Naive B cell (primary cell): ENCODE measurements at regions not wholly inside any gene's neighbourhood (a gene's known extent, or its start where the extent isn't known, plus 50 kb on each side); places are given as distances from the start of the nearest gene placed in this dataset.

ENCODE experiments used
- ATAC-seq, 2 donors: fragments of 150-1000 bp; cut with Tn5 transposase; 2 replicates each; pipeline ENCODE4 v1.10.0; 2021; ENCODE audit warnings: low read depth in 2 of 2, mild to moderate bottlenecking in 2 of 2, moderate library complexity in 2 of 2
- DNase-seq: peaks from one replicate; pipeline ENCODE4 v3.0.0; 2022
- H3K27ac Mint-ChIP-seq, 6 donors: one replicate each; pipeline ENCODE4 v1.8.0; 2020 to 2022; ENCODE audit warnings: mild to moderate bottlenecking in 6 of 6, mixed read lengths in 6 of 6, moderate library complexity in 5 of 6, inconsistent platforms in 2 of 6
- H3K27me3 Mint-ChIP-seq, 3 donors: one replicate each; pipeline ENCODE4 v1.8.0; 2021 to 2022; ENCODE audit warnings: mixed read lengths in 3 of 3, mild to moderate bottlenecking in 1 of 3
- H3K36me3 Mint-ChIP-seq, 2 donors: one replicate each; pipeline ENCODE4 v1.8.0; 2020 to 2022; ENCODE audit warnings: mixed read lengths in 2 of 2, inconsistent platforms in 1 of 2, mild to moderate bottlenecking in 1 of 2
- H3K4me1 Mint-ChIP-seq, 3 donors: one replicate each; pipeline ENCODE4 v1.8.0; 2020 to 2022; ENCODE audit warnings: mixed read lengths in 3 of 3, inconsistent platforms in 1 of 3, mild to moderate bottlenecking in 1 of 3, moderate library complexity in 1 of 3
- H3K4me3 Mint-ChIP-seq, 8 donors: one replicate each; pipeline ENCODE4 v1.8.0; 2020 to 2022; ENCODE audit warnings: mild to moderate bottlenecking in 8 of 8, mixed read lengths in 8 of 8, moderate library complexity in 8 of 8, inconsistent platforms in 2 of 8
- H3K9me3 Mint-ChIP-seq, 7 donors: one replicate each; pipeline ENCODE4 v1.8.0; 2020 to 2022; ENCODE audit warnings: mixed read lengths in 7 of 7, mild to moderate bottlenecking in 5 of 7, inconsistent platforms in 2 of 7, moderate library complexity in 1 of 7

DNA sequence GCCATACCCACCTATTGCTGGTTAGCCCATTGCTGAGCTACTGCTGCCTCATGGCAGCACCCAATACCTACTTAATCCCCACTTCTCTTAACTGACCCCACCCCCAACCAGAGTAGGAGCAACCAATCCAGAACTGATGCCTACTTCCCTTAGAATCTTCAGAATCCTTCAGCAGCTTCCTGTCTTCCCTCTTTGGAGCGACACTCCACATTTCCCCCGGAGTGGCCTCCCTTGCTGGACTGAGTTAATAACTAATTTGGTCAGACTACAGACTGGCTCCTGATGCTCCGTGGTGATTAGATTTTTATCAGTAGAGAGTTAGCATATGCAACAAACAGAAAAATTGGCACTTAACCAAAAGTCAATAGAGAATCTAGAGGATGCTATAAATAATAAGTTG is 51.2 kb upstream of the UBR2 start:
- no peak overlapping the region for H3K27ac Mint-ChIP-seq
- no peaks in the 10 kb centered on the region for H3K9me3 Mint-ChIP-seq
- H3K4me3 Mint-ChIP-seq: no peak overlapping the region
- no peak for DNase-seq
- ATAC-seq: no peak
- H3K4me1 Mint-ChIP-seq: peaks cover 0 to 7% (median 3%) of the 10 kb centered on the region in 3 donors
- H3K36me3 Mint-ChIP-seq: no peaks in the 10 kb centered on the region
- H3K27me3 Mint-ChIP-seq: peaks cover 0 to 6% (median 0%) of the 10 kb centered on the region in 3 donors

GRCh38 chr6:42511803-42512422 is 51.9 kb upstream of the UBR2 start:
- no peaks in the 10 kb centered on the region for H3K9me3 Mint-ChIP-seq
- H3K36me3 Mint-ChIP-seq: no peaks in the 10 kb centered on the region
- ATAC-seq: no peak
- peaks cover 0 to 10% (median 0%) of the 10 kb centered on the region in 3 donors for H3K27me3 Mint-ChIP-seq
- H3K27ac Mint-ChIP-seq: no peak overlapping the region
- no peak for DNase-seq
- H3K4me1 Mint-ChIP-seq: peaks cover 5 to 14% (median 7%) of the 10 kb centered on the region in 3 donors
- H3K4me3 Mint-ChIP-seq: no peak overlapping the region

DNA sequence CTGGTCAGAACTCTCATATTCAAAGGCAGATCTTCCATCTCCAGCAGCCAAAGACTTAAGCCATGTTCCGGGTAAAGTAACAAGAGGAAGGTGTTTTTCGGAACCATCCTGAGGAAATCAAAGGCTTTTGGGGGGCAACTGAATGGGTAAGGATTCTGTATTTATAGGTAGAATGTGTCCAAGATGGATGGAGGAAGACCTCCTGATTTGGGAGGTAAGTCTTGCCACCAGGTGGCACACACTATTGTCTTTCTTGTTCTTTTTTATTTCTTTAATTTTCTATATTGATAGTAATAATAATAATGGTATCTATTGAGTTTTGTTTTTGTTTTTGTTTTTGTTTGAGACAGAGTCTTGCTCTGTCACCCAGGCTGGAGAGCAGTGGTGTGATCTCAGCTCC is 53.0 kb upstream of the UBR2 start:
- no peaks in the 10 kb centered on the region for H3K36me3 Mint-ChIP-seq
- ATAC-seq (no peak), DNase-seq (no peak)
- peaks cover 6 to 15% (median 7%) of the 10 kb centered on the region in 3 donors for H3K4me1 Mint-ChIP-seq
- peaks cover 0 to 10% (median 0%) of the 10 kb centered on the region in 3 donors for H3K27me3 Mint-ChIP-seq
- H3K4me3 Mint-ChIP-seq: no peak overlapping the region
- H3K27ac Mint-ChIP-seq: no peak overlapping the region
- H3K9me3 Mint-ChIP-seq: no peaks in the 10 kb centered on the region

- no peak for DNase-seq
- Mint-ChIP-seq H3K9me3 (no peaks in the 10 kb centered on the region), H3K36me3 (no peaks in the 10 kb centered on the region), H3K4me1 (peaks cover 6 to 15% (median 6%) of the 10 kb centered on the region in 3 donors), H3K27me3 (peaks cover 0 to 10% (median 0%) of the 10 kb centered on the region in 3 donors), H3K27ac (no peak overlapping the region), H3K4me3 (no peak overlapping the region)
- no peak for ATAC-seq
Measured at GRCh38 chr6:42509765-42510164, 54.1 kb upstream of the UBR2 start.

DNA sequence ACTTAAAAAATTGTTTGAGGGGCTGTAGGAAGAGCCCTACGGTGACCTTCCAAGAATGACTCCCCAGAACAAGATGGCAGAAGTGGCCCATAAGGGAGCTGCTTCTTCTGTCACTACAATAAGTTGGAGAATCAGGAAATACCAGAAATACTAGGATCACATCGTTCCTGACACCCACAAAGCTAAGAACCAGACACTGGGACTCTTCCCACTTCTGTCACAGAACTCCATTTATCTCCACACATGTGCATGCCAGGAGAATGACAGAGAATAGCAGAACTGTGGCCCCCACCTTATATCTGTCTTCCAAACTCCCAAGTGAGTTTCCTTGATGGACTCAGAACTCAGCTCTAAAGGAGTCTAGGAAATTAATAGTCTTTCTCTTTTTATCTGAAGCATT is 54.6 kb upstream of the UBR2 start:
- Mint-ChIP-seq H3K36me3 (no peaks in the 10 kb centered on the region), H3K9me3 (no peaks in the 10 kb centered on the region), H3K4me1 (peaks cover 4 to 15% (median 6%) of the 10 kb centered on the region in 3 donors), H3K27ac (no peak overlapping the region), H3K27me3 (peaks cover 0 to 10% (median 0%) of the 10 kb centered on the region in 3 donors), H3K4me3 (no peak overlapping the region)
- DNase-seq (no peak), ATAC-seq (no peak)

- DNase-seq (no peak), ATAC-seq (no peak)
- Mint-ChIP-seq H3K27me3 (peaks cover 5 to 14% (median 6%) of the 10 kb centered on the region in 3 donors), H3K4me1 (peaks cover 4 to 15% (median 6%) of the 10 kb centered on the region in 3 donors), H3K4me3 (no peak overlapping the region), H3K27ac (no peak overlapping the region), H3K9me3 (no peaks in the 10 kb centered on the region), H3K36me3 (peaks cover 0 to 3% of the 10 kb centered on the region in 2 donors)
Measured at GRCh38 chr6:42507901-42508300, 55.9 kb upstream of the UBR2 start.

DNA sequence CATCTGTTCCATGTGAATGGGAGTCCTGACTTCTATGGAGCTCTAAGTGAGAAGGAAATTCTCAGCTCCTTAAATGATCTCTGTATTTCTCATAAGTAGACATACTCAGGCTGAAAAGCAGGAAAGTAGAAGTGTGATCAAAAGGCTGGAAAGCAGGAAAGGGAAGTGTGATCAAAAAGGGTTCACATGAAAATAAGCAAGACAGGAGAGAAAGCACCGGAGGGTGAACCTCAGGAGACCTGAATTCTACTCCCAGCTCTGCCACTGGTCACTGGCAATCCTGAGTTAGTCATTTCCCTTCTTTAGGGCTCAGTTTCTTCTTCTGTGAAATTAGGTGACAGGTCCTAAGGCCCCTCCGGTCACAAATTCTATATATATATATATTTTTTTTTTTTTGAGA is 55.5 kb upstream of the TRERF1 start:
- Mint-ChIP-seq H3K9me3 (peaks cover 0 to under 1% (median 0%) of the 10 kb centered on the region in 7 donors), H3K27me3 (peaks cover 5 to 13% (median 10%) of the 10 kb centered on the region in 3 donors), H3K4me1 (peaks cover 4 to 15% (median 6%) of the 10 kb centered on the region in 3 donors), H3K4me3 (no peak overlapping the region), H3K27ac (no peak overlapping the region), H3K36me3 (peaks cover 0 to 8% of the 10 kb centered on the region in 2 donors)
- DNase-seq (no peak), ATAC-seq (no peak)

GRCh38 chr6:42506070-42506469 is 54.3 kb upstream of the TRERF1 start:
- DNase-seq (no peak), ATAC-seq (no peak)
- Mint-ChIP-seq H3K36me3 (peaks cover 0 to 15% of the 10 kb centered on the region in 2 donors), H3K27ac (no peak overlapping the region), H3K9me3 (peaks cover 0 to 4% (median 0%) of the 10 kb centered on the region in 7 donors), H3K4me3 (peak overlapping the region in 1 of 8 donors; percentile 18), H3K4me1 (peaks cover 4 to 15% (median 6%) of the 10 kb centered on the region in 3 donors), H3K27me3 (peaks cover 12 to 24% (median 15%) of the 10 kb centered on the region in 3 donors)

DNA sequence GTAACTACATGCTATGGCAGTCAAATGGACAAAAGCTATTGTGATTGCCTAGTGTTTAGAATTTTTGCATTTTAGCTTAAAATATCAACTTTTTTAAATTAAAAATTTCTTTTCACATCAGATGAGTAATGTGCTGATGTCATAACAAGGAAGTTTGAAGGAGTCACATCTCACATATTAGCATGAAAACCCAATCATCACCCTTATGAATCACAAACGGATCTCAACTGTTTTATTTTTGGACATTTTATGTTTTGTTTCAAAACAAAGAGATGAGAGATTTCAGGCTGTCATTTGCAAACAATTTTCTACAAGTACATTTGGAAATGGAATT is 53.6 kb upstream of the TRERF1 start:
- peaks cover 0 to 15% of the 10 kb centered on the region in 2 donors for H3K36me3 Mint-ChIP-seq
- peaks cover 4 to 15% (median 6%) of the 10 kb centered on the region in 3 donors for H3K4me1 Mint-ChIP-seq
- no peak overlapping the region for H3K4me3 Mint-ChIP-seq
- H3K9me3 Mint-ChIP-seq: peaks cover 0 to 4% (median 0%) of the 10 kb centered on the region in 7 donors
- no peak overlapping the region for H3K27ac Mint-ChIP-seq
- DNase-seq (no peak), ATAC-seq (no peak)
- peaks cover 15 to 30% (median 17%) of the 10 kb centered on the region in 3 donors for H3K27me3 Mint-ChIP-seq

DNA sequence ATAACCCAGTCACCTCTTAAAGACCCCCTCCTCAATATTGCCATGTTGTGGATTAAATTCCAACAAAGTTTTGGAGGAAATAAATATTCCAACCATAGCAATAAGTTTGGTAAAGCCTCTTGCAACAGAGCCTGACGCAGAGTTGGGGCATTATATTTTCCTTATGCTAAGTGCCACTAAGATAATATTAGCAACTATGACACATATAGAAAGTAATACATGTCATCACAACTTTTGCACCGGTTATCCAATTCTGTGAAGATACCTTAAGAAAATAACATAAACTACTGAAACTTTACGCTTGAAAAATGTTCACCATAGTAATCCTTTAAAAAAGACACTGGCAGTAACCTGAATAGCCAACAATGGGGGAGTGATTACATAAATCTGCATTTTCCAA is 52.2 kb upstream of the TRERF1 start:
- H3K27ac Mint-ChIP-seq: no peak overlapping the region
- DNase-seq: no peak
- ATAC-seq: no peak
- H3K9me3 Mint-ChIP-seq: peaks cover 0 to 4% (median 0%) of the 10 kb centered on the region in 7 donors
- peaks cover 0 to 15% of the 10 kb centered on the region in 2 donors for H3K36me3 Mint-ChIP-seq
- H3K27me3 Mint-ChIP-seq: peaks cover 15 to 30% (median 17%) of the 10 kb centered on the region in 3 donors
- H3K4me3 Mint-ChIP-seq: no peak overlapping the region
- peaks cover 4 to 15% (median 6%) of the 10 kb centered on the region in 3 donors for H3K4me1 Mint-ChIP-seq

- peaks cover 0 to 6% (median 2%) of the 10 kb centered on the region in 7 donors for H3K9me3 Mint-ChIP-seq
- peaks cover 15 to 33% (median 17%) of the 10 kb centered on the region in 3 donors for H3K27me3 Mint-ChIP-seq
- no peak overlapping the region for H3K27ac Mint-ChIP-seq
- peaks cover 0 to 15% of the 10 kb centered on the region in 2 donors for H3K36me3 Mint-ChIP-seq
- ATAC-seq (no peak), DNase-seq (no peak)
- H3K4me1 Mint-ChIP-seq: peaks cover 4 to 12% (median 6%) of the 10 kb centered on the region in 3 donors
- no peak overlapping the region for H3K4me3 Mint-ChIP-seq
Measured at GRCh38 chr6:42502990-42503389, 51.3 kb upstream of the TRERF1 start.

DNA sequence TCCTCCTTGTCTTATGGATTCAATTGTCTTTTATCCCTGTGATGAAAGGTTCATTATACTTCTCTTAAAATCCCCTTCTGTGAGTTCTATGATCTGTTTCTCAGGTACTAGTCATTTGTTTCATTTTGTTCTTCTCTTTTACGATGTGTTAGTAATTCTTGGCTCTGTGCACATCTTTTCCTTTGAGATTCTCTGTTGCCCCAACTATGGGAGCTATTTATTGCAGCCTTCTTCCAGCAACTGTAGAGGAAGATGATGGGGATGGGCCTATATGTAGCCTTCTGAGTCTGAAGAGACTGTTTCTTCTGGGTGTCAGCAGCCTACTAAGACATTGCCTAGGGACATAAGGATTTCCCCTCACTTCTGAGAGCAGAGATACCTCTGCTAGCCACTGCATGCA is 50.4 kb upstream of the TRERF1 start:
- Mint-ChIP-seq H3K4me3 (peak overlapping the region in 1 of 8 donors; percentile 53), H3K27ac (no peak overlapping the region), H3K27me3 (peaks cover 20 to 38% (median 23%) of the 10 kb centered on the region in 3 donors)

More for the DNA sequence above, 50.4 kb upstream of the TRERF1 start:
- no peak for DNase-seq
- Mint-ChIP-seq H3K4me1 (peaks cover 2 to 3% (median 3%) of the 10 kb centered on the region in 3 donors), H3K9me3 (peaks cover 0 to 11% (median 2%) of the 10 kb centered on the region in 7 donors), H3K36me3 (peaks cover 0 to 15% of the 10 kb centered on the region in 2 donors)
- no peak for ATAC-seq
